ENCODE measurements at regions not wholly inside any gene's neighbourhood (a gene's known extent, or its start where the extent isn't known, plus 50 kb on each side); places are given as distances from the start of the nearest gene placed in this dataset.

- no peaks in the 10 kb centered on the region for H3K36me3 ChIP-seq (ENCODE audit: insufficient read depth, low read length)
- no peak overlapping the region for H3K27ac Mint-ChIP-seq
- no peaks in the 10 kb centered on the region for H3K4me1 ChIP-seq (ENCODE audit: insufficient read depth, low read length)
- no peak for TF ChIP-seq CTCF (IDR thresholded peaks at IDR 0.05)
- no peak overlapping the region for H3K4me3 Mint-ChIP-seq
- no peaks in the 10 kb centered on the region for H3K36me3 Mint-ChIP-seq (ENCODE audit: low read depth)
- no peak for ATAC-seq (ENCODE audit: poor library complexity)
- DNase-seq = no peak
- POLR2A ChIA-PET = no interaction called here
- no peak overlapping the region for H3K27ac ChIP-seq (ENCODE audit: low read depth in 1 of 2, low read length in 2 of 2)
- H3K27me3 ChIP-seq (ENCODE audit: control insufficient read depth in 1 of 2, insufficient read depth in 2 of 2, low read length in 2 of 2) = peaks cover 0 to 2% of the 10 kb centered on the region in 2 experiments
- no peaks in the 10 kb centered on the region for H3K9me3 Mint-ChIP-seq
- peaks cover 19% of the 10 kb centered on the region for H3K27me3 Mint-ChIP-seq
- H3K9me3 ChIP-seq (ENCODE audit: control insufficient read depth in 1 of 2, insufficient read depth in 1 of 2, low read length in 2 of 2) = no peaks in the 10 kb centered on the region
- no peaks in the 10 kb centered on the region for H3K4me1 Mint-ChIP-seq (ENCODE audit: low read depth)
- intact Hi-C loops (cut with DNase I, micrococcal nuclease) = no loop called here
- CTCF ChIA-PET = no interaction called here
- H3K4me3 ChIP-seq (ENCODE audit: low read length) = no peak overlapping the region
Measured at GRCh38 chr10:123442901-123443300, 223.3 kb upstream of the GPR26 start.

- DNase-seq (no peak), ATAC-seq (ENCODE audit: poor library complexity) (no peak)
- intact Hi-C loops (cut with DNase I, micrococcal nuclease) = no loop called here
- H3K27me3 ChIP-seq (ENCODE audit: control insufficient read depth in 1 of 2, insufficient read depth in 2 of 2, low read length in 2 of 2) = peaks cover 0 to 2% of the 10 kb centered on the region in 2 experiments
- no peak overlapping the region for H3K4me3 Mint-ChIP-seq
- H3K9me3 ChIP-seq (ENCODE audit: control insufficient read depth in 1 of 2, insufficient read depth in 1 of 2, low read length in 2 of 2) = no peaks in the 10 kb centered on the region
- no peaks in the 10 kb centered on the region for H3K9me3 Mint-ChIP-seq
- no peak overlapping the region for H3K4me3 ChIP-seq (ENCODE audit: low read length)
- H3K4me1 Mint-ChIP-seq (ENCODE audit: low read depth) = no peaks in the 10 kb centered on the region
- H3K36me3 ChIP-seq (ENCODE audit: insufficient read depth, low read length) = no peaks in the 10 kb centered on the region
- H3K27ac Mint-ChIP-seq = no peak overlapping the region
- no peaks in the 10 kb centered on the region for H3K4me1 ChIP-seq (ENCODE audit: insufficient read depth, low read length)
- peaks cover 18% of the 10 kb centered on the region for H3K27me3 Mint-ChIP-seq
- H3K27ac ChIP-seq (ENCODE audit: low read depth in 1 of 2, low read length in 2 of 2) = no peak overlapping the region
- ChIA-PET CTCF (no interaction called here), POLR2A (no interaction called here)
- TF ChIP-seq CTCF (IDR thresholded peaks at IDR 0.05) = no peak
- no peaks in the 10 kb centered on the region for H3K36me3 Mint-ChIP-seq (ENCODE audit: low read depth)
Measured at GRCh38 chr10:123443924-123444323, 222.2 kb upstream of the GPR26 start.

GRCh38 chr10:123445261-123445775, 220.8 kb upstream of the GPR26 start:
- CTCF ChIA-PET = interaction anchor here (0.5 kb wide), 1 partner anchor 1016 kb away, joined by 3 read pairs; no protein-coding TSS in a partner anchor

More at GRCh38 chr10:123445261-123445775, 220.8 kb upstream of the GPR26 start:
- POLR2A ChIA-PET = no interaction called here
- H3K9me3 ChIP-seq (ENCODE audit: control insufficient read depth in 1 of 2, insufficient read depth in 1 of 2, low read length in 2 of 2) = no peaks in the 10 kb centered on the region
- intact Hi-C loops (cut with DNase I, micrococcal nuclease) = no loop called here
- no peak overlapping the region for H3K27ac Mint-ChIP-seq
- no peaks in the 10 kb centered on the region for H3K36me3 ChIP-seq (ENCODE audit: insufficient read depth, low read length)
- no peak overlapping the region for H3K4me3 ChIP-seq (ENCODE audit: low read length)
- no peaks in the 10 kb centered on the region for H3K36me3 Mint-ChIP-seq (ENCODE audit: low read depth)
- no peaks in the 10 kb centered on the region for H3K4me1 ChIP-seq (ENCODE audit: insufficient read depth, low read length)
- no peaks in the 10 kb centered on the region for H3K9me3 Mint-ChIP-seq
- peaks cover 0 to 2% of the 10 kb centered on the region in 2 experiments for H3K27me3 ChIP-seq (ENCODE audit: control insufficient read depth in 1 of 2, insufficient read depth in 2 of 2, low read length in 2 of 2)
- DNase-seq (no peak), ATAC-seq (ENCODE audit: poor library complexity) (no peak)
- no peaks in the 10 kb centered on the region for H3K4me1 Mint-ChIP-seq (ENCODE audit: low read depth)
- no peak overlapping the region for H3K27ac ChIP-seq (ENCODE audit: low read depth in 1 of 2, low read length in 2 of 2)
- H3K27me3 Mint-ChIP-seq = peaks cover 13% of the 10 kb centered on the region
- no peak for TF ChIP-seq CTCF (IDR thresholded peaks at IDR 0.05)
- no peak overlapping the region for H3K4me3 Mint-ChIP-seq
